Tibial nerve (tissue), 4 donors: ENCODE measurements at regions not wholly inside any gene's neighbourhood (a gene's known extent, or its start where the extent isn't known, plus 50 kb on each side); places are given as distances from the start of the nearest gene placed in this dataset.

Source experiments
- CTCF ChIP-seq, 5 experiments: fragments of 200-600 bp in 3 of 5; fragments of 450-650 bp in 2 of 5; sonication (generic) in 3 of 5; IDR thresholded peaks; one replicate each; pipeline ENCODE4 v1.5.1; 2016 to 2019; ENCODE audit warnings: antibody characterized with exemption in 5 of 5, mild to moderate bottlenecking in 3 of 5, moderate library complexity in 2 of 5
- EP300 ChIP-seq, 2 donors: sonication (generic); formaldehyde crosslinking; IDR thresholded peaks; one replicate each; pipeline ENCODE4 v1.6.1; 2017; ENCODE audit warnings: antibody characterized with exemption in 2 of 2, mild to moderate bottlenecking in 1 of 2
- POLR2A ChIP-seq, 2 donors: fragments of 450-650 bp; IDR thresholded peaks; one replicate each; pipeline ENCODE4 v1.6.1; 2017; ENCODE audit warnings: antibody characterized with exemption in 2 of 2, mild to moderate bottlenecking in 2 of 2, moderate library complexity in 2 of 2

GRCh38 chr2:113831161-113831560, 58.7 kb upstream of the ACTR3 start:
- TF ChIP-seq CTCF (IDR thresholded peaks at IDR 0.05) (no peak), POLR2A (IDR thresholded peaks at IDR 0.05) (no peak), EP300 (IDR thresholded peaks at IDR 0.05) (no peak)
